ENCODE measurements at regions not wholly inside any gene's neighbourhood (a gene's known extent, or its start where the extent isn't known, plus 50 kb on each side); places are given as distances from the start of the nearest gene placed in this dataset.

GRCh38 chr3:181461381-181461780, 250.3 kb upstream of the SOX2 start:
- ChIA-PET POLR2A (no interaction called here), CTCF (no interaction called here)
- H3K4me1 Mint-ChIP-seq = no peaks in the 10 kb centered on the region
- H3K36me3 ChIP-seq (ENCODE audit: insufficient read depth, low read length) = no peaks in the 10 kb centered on the region
- H3K27me3 Mint-ChIP-seq = no peaks in the 10 kb centered on the region
- peaks cover 2 to 20% (median 6%) of the 10 kb centered on the region in 5 donors for H3K9me3 Mint-ChIP-seq
- no peaks in the 10 kb centered on the region for H3K9me3 ChIP-seq (ENCODE audit: low read length)
- no peak overlapping the region for H3K4me3 Mint-ChIP-seq
- no peaks in the 10 kb centered on the region for H3K36me3 Mint-ChIP-seq
- H3K27ac Mint-ChIP-seq = no peak overlapping the region
- no peak for DNase-seq
- no peak overlapping the region for H3K27ac ChIP-seq (ENCODE audit: low read depth, low read length)
- no peak overlapping the region for H3K4me3 ChIP-seq (ENCODE audit: low read length)
- H3K27me3 ChIP-seq (ENCODE audit: insufficient read depth, low read length, poor library complexity, severe bottlenecking) = no peaks in the 10 kb centered on the region
- H3K4me1 ChIP-seq (ENCODE audit: insufficient read depth, low read length) = no peaks in the 10 kb centered on the region

- H3K4me1 Mint-ChIP-seq = no peaks in the 10 kb centered on the region
- no peak overlapping the region for H3K4me3 Mint-ChIP-seq
- H3K27me3 Mint-ChIP-seq = no peaks in the 10 kb centered on the region
- Histone ChIP-seq H3K4me3 (ENCODE audit: low read length) (no peak overlapping the region), H3K9me3 (ENCODE audit: low read length) (no peaks in the 10 kb centered on the region), H3K4me1 (ENCODE audit: insufficient read depth, low read length) (no peaks in the 10 kb centered on the region), H3K27ac (ENCODE audit: low read depth, low read length) (no peak overlapping the region), H3K27me3 (ENCODE audit: insufficient read depth, low read length, poor library complexity, severe bottlenecking) (no peaks in the 10 kb centered on the region), H3K36me3 (ENCODE audit: insufficient read depth, low read length) (no peaks in the 10 kb centered on the region)
- no peaks in the 10 kb centered on the region for H3K36me3 Mint-ChIP-seq
- ChIA-PET POLR2A (no interaction called here), CTCF (no interaction called here)
- H3K27ac Mint-ChIP-seq = no peak overlapping the region
- H3K9me3 Mint-ChIP-seq = peaks cover 3 to 25% (median 8%) of the 10 kb centered on the region in 5 donors
- no peak for DNase-seq
These were observed 252.2 kb upstream of the SOX2 start for GRCh38 chr3:181459516-181459915.

DNA sequence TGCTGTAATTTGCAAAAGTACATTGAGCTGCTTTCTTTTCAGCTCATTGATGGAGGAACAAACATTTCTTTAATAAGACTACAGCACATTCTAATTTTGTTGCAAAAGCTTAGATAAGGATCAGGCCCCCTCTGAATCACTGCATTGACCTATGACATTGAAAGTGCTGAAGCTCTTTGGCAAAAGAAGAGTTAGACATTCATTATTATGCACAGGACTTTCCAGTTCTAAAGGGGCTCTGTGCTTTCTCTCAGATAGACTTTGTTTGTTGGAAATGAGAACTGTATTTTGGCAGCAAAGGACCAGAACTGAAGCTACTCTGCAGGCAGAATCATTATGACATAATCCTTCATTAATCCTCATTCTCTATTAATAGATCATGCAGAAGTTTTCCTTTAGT, 252.9 kb upstream of the SOX2 start:
- ChIA-PET CTCF (no interaction called here), POLR2A (no interaction called here)
- no peaks in the 10 kb centered on the region for H3K4me1 ChIP-seq (ENCODE audit: insufficient read depth, low read length)
- Mint-ChIP-seq H3K27ac (no peak overlapping the region), H3K4me3 (no peak overlapping the region), H3K36me3 (no peaks in the 10 kb centered on the region), H3K4me1 (no peaks in the 10 kb centered on the region), H3K27me3 (no peaks in the 10 kb centered on the region), H3K9me3 (peaks cover 4 to 25% (median 10%) of the 10 kb centered on the region in 5 donors)
- DNase-seq = no peak
- H3K27me3 ChIP-seq (ENCODE audit: insufficient read depth, low read length, poor library complexity, severe bottlenecking) = no peaks in the 10 kb centered on the region
- H3K4me3 ChIP-seq (ENCODE audit: low read length) = no peak overlapping the region
- no peak overlapping the region for H3K27ac ChIP-seq (ENCODE audit: low read depth, low read length)
- no peaks in the 10 kb centered on the region for H3K36me3 ChIP-seq (ENCODE audit: insufficient read depth, low read length)
- H3K9me3 ChIP-seq (ENCODE audit: low read length) = no peaks in the 10 kb centered on the region

DNA sequence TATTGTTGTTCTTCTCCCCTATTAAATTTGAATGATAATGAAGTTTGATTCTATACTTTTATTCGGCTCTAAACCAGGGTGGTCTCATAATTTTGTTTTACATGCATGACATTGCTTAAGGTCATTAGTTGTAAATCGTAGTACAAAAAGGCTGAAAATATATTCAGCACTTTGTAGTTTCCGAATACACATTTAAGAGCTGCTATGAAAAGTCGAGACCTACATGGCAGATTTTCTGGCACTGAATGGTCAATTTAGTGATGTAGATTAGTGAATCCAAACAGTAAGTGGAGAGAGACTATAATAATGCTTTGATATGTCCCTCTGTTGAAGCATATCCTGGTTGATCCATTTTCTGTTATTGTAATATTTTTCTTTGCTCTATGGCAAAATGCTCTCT, 254.0 kb upstream of the SOX2 start:
- no peaks in the 10 kb centered on the region for H3K27me3 ChIP-seq (ENCODE audit: insufficient read depth, low read length, poor library complexity, severe bottlenecking)
- no peak overlapping the region for H3K4me3 ChIP-seq (ENCODE audit: low read length)
- no peak for DNase-seq
- CTCF ChIA-PET = no interaction called here
- H3K27me3 Mint-ChIP-seq = no peaks in the 10 kb centered on the region
- H3K4me3 Mint-ChIP-seq = no peak overlapping the region
- no peak overlapping the region for H3K27ac ChIP-seq (ENCODE audit: low read depth, low read length)
- no peaks in the 10 kb centered on the region for H3K9me3 ChIP-seq (ENCODE audit: low read length)
- H3K36me3 Mint-ChIP-seq = no peaks in the 10 kb centered on the region
- H3K4me1 ChIP-seq (ENCODE audit: insufficient read depth, low read length) = no peaks in the 10 kb centered on the region
- H3K4me1 Mint-ChIP-seq = no peaks in the 10 kb centered on the region
- H3K36me3 ChIP-seq (ENCODE audit: insufficient read depth, low read length) = no peaks in the 10 kb centered on the region
- H3K9me3 Mint-ChIP-seq = peaks cover 5 to 35% (median 10%) of the 10 kb centered on the region in 5 donors
- H3K27ac Mint-ChIP-seq = no peak overlapping the region
- POLR2A ChIA-PET = no interaction called here

DNA sequence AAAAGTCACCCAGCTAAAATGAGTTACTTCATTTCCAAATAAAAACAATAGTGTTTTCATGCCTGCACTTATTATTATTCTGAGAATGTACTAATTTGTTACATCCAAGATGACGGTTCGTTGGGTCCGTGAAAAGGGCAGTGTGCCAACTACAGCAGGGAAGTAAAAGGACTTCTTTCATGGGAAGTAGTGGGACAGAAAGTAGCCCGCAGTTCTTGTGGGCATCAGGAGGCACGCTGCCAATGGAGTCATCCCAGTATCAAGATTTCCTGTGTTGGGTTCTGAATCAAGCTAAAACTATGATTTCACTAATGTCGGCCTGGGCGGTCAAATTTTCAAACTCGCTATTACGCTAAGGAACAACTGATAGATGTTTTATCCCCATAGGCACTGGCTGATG, 254.5 kb upstream of the SOX2 start:
- H3K27me3 ChIP-seq (ENCODE audit: insufficient read depth, low read length, poor library complexity, severe bottlenecking) = no peaks in the 10 kb centered on the region
- POLR2A ChIA-PET = no interaction called here
- no peaks in the 10 kb centered on the region for H3K9me3 ChIP-seq (ENCODE audit: low read length)
- no peak for DNase-seq
- no peak overlapping the region for H3K4me3 ChIP-seq (ENCODE audit: low read length)
- no peaks in the 10 kb centered on the region for H3K36me3 Mint-ChIP-seq
- H3K27ac Mint-ChIP-seq = no peak overlapping the region
- no peaks in the 10 kb centered on the region for H3K27me3 Mint-ChIP-seq
- peaks cover 5 to 37% (median 10%) of the 10 kb centered on the region in 5 donors for H3K9me3 Mint-ChIP-seq
- H3K4me3 Mint-ChIP-seq = no peak overlapping the region
- no peaks in the 10 kb centered on the region for H3K4me1 Mint-ChIP-seq
- no peak overlapping the region for H3K27ac ChIP-seq (ENCODE audit: low read depth, low read length)
- no peaks in the 10 kb centered on the region for H3K4me1 ChIP-seq (ENCODE audit: insufficient read depth, low read length)
- no peaks in the 10 kb centered on the region for H3K36me3 ChIP-seq (ENCODE audit: insufficient read depth, low read length)
- CTCF ChIA-PET = no interaction called here

- H3K27ac Mint-ChIP-seq = no peak overlapping the region
- Histone ChIP-seq H3K36me3 (ENCODE audit: insufficient read depth, low read length) (no peaks in the 10 kb centered on the region), H3K9me3 (ENCODE audit: low read length) (no peaks in the 10 kb centered on the region), H3K27me3 (ENCODE audit: insufficient read depth, low read length, poor library complexity, severe bottlenecking) (no peaks in the 10 kb centered on the region), H3K27ac (ENCODE audit: low read depth, low read length) (no peak overlapping the region), H3K4me1 (ENCODE audit: insufficient read depth, low read length) (no peaks in the 10 kb centered on the region), H3K4me3 (ENCODE audit: low read length) (no peak overlapping the region)
- no peaks in the 10 kb centered on the region for H3K4me1 Mint-ChIP-seq
- H3K36me3 Mint-ChIP-seq = no peaks in the 10 kb centered on the region
- POLR2A ChIA-PET = no interaction called here
- H3K27me3 Mint-ChIP-seq = no peaks in the 10 kb centered on the region
- no peak overlapping the region for H3K4me3 Mint-ChIP-seq
- no peak for DNase-seq
- H3K9me3 Mint-ChIP-seq = peaks cover 10 to 42% (median 12%) of the 10 kb centered on the region in 5 donors
- CTCF ChIA-PET = no interaction called here
These were observed 256.4 kb upstream of the SOX2 start for GRCh38 chr3:181455276-181455675.

DNA sequence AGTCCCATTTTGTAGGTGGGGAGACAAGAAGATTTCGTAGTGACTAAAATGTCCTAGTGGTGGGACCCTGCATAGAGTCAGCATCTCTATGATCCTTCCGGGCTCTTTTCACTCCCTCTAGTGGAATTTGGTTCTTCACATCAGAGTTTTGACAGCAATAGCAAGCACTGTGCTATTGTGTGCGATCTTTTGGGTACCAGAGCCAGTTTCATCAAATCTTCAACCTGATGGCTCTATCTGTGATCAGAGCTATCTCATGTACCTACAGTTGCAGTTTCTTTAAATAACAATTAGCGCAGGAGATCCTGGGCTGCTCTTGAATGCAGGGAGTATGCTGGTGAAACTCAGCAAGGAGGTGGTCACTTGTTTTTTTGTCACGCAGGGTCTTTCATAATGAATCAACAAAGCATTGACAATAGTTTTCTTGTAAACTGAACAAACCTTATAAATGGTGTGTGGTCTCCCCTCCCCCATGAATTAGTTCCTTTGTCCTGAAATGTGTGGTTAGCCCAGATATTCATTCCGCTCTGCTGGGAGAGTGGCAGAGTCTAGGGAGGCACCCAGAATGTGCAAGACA, 257.2 kb upstream of the SOX2 start:
- no peak overlapping the region for H3K27ac Mint-ChIP-seq
- H3K36me3 Mint-ChIP-seq = no peaks in the 10 kb centered on the region
- H3K27me3 ChIP-seq (ENCODE audit: insufficient read depth, low read length, poor library complexity, severe bottlenecking) = no peaks in the 10 kb centered on the region
- no peaks in the 10 kb centered on the region for H3K4me1 Mint-ChIP-seq
- no peak overlapping the region for H3K4me3 Mint-ChIP-seq
- H3K27me3 Mint-ChIP-seq = no peaks in the 10 kb centered on the region
- POLR2A ChIA-PET = no interaction called here
- DNase-seq = no peak
- H3K9me3 ChIP-seq (ENCODE audit: low read length) = no peaks in the 10 kb centered on the region
- H3K4me3 ChIP-seq (ENCODE audit: low read length) = no peak overlapping the region
- H3K27ac ChIP-seq (ENCODE audit: low read depth, low read length) = no peak overlapping the region
- CTCF ChIA-PET = no interaction called here
- H3K4me1 ChIP-seq (ENCODE audit: insufficient read depth, low read length) = no peaks in the 10 kb centered on the region
- H3K9me3 Mint-ChIP-seq = peaks cover 14 to 38% (median 17%) of the 10 kb centered on the region in 5 donors
- no peaks in the 10 kb centered on the region for H3K36me3 ChIP-seq (ENCODE audit: insufficient read depth, low read length)

GRCh38 chr3:181446741-181447140, 265.0 kb upstream of the SOX2 start:
- Mint-ChIP-seq H3K9me3 (peaks cover 17 to 21% (median 19%) of the 10 kb centered on the region in 5 donors), H3K36me3 (no peaks in the 10 kb centered on the region), H3K27me3 (peaks cover 0 to 1% of the 10 kb centered on the region in 2 donors), H3K4me3 (no peak overlapping the region), H3K27ac (no peak overlapping the region), H3K4me1 (no peaks in the 10 kb centered on the region)
- Histone ChIP-seq H3K9me3 (ENCODE audit: low read length) (no peaks in the 10 kb centered on the region), H3K4me1 (ENCODE audit: insufficient read depth, low read length) (no peaks in the 10 kb centered on the region), H3K27ac (ENCODE audit: low read depth, low read length) (no peak overlapping the region), H3K27me3 (ENCODE audit: insufficient read depth, low read length, poor library complexity, severe bottlenecking) (no peaks in the 10 kb centered on the region), H3K4me3 (ENCODE audit: low read length) (no peak overlapping the region), H3K36me3 (ENCODE audit: insufficient read depth, low read length) (no peaks in the 10 kb centered on the region)
- CTCF ChIA-PET = no interaction called here
- no peak for DNase-seq
- POLR2A ChIA-PET = no interaction called here

GRCh38 chr3:181442066-181442465, 269.7 kb upstream of the SOX2 start:
- H3K4me3 ChIP-seq (ENCODE audit: low read length) = no peak overlapping the region
- POLR2A ChIA-PET = no interaction called here
- peaks cover 9 to 19% (median 10%) of the 10 kb centered on the region in 5 donors for H3K9me3 Mint-ChIP-seq
- no peak overlapping the region for H3K27ac ChIP-seq (ENCODE audit: low read depth, low read length)
- no peak for DNase-seq
- H3K36me3 Mint-ChIP-seq = peaks cover 0 to 3% (median 0%) of the 10 kb centered on the region in 3 donors
- H3K27ac Mint-ChIP-seq = no peak overlapping the region
- H3K9me3 ChIP-seq (ENCODE audit: low read length) = no peaks in the 10 kb centered on the region
- no peaks in the 10 kb centered on the region for H3K36me3 ChIP-seq (ENCODE audit: insufficient read depth, low read length)
- CTCF ChIA-PET = no interaction called here
- no peak overlapping the region for H3K4me3 Mint-ChIP-seq
- no peaks in the 10 kb centered on the region for H3K4me1 Mint-ChIP-seq
- H3K27me3 ChIP-seq (ENCODE audit: insufficient read depth, low read length, poor library complexity, severe bottlenecking) = no peaks in the 10 kb centered on the region
- no peaks in the 10 kb centered on the region for H3K4me1 ChIP-seq (ENCODE audit: insufficient read depth, low read length)
- peaks cover 0 to 1% of the 10 kb centered on the region in 2 donors for H3K27me3 Mint-ChIP-seq

All from CD8-positive, alpha-beta memory T cell (primary cell).